Tibial nerve (tissue), 3 donors: ENCODE measurements at regions not wholly inside any gene's neighbourhood (a gene's known extent, or its start where the extent isn't known, plus 50 kb on each side); places are given as distances from the start of the nearest gene placed in this dataset.

Source experiments
- CTCF ChIP-seq, 5 experiments: fragments of 200-600 bp in 3 of 5; fragments of 450-650 bp in 2 of 5; sonication (generic) in 3 of 5; IDR thresholded peaks; one replicate each; pipeline ENCODE4 v1.5.1; 2016 to 2019; ENCODE audit warnings: antibody characterized with exemption in 5 of 5, mild to moderate bottlenecking in 3 of 5, moderate library complexity in 2 of 5
- POLR2A ChIP-seq, 2 donors: fragments of 450-650 bp; IDR thresholded peaks; one replicate each; pipeline ENCODE4 v1.6.1; 2017; ENCODE audit warnings: antibody characterized with exemption in 2 of 2, mild to moderate bottlenecking in 2 of 2, moderate library complexity in 2 of 2

- TF ChIP-seq POLR2A (IDR thresholded peaks at IDR 0.05) (no peak), CTCF (IDR thresholded peaks at IDR 0.05) (no peak)
Measured at GRCh38 chr6:140812636-140813035, 1320.1 kb upstream of the GJE1 start.
